Skin of body (tissue), 1 donor: ENCODE measurements at regions not wholly inside any gene's neighbourhood (a gene's known extent, or its start where the extent isn't known, plus 50 kb on each side); places are given as distances from the start of the nearest gene placed in this dataset.
"Not testable (repeated sequence)": the region's sequence is repeated elsewhere in the genome, so short reads cannot be mapped to it uniquely, and the experiment has no call there.

Experiments used
- DNase-seq: peaks from one replicate; lab custom pipeline; 2025; lab: John Stamatoyannopoulos, UW

DNA sequence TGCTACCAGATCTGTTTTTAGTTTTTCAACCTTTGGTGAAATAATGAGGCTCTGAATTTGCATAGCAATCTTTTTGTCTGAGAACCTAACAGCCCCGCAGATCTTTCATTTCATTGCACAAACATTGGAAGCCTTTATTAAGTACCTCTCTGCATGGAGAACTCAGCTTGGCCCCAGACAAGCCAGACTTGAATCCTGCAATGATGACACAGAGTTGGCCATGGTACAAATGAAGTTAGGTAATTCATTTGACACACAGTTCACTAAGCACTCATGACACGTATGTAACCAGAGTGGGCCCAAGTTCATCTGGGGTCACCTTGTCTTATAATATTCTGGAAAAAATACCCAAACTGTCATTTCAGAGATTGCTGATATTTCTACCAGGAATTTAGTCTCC is 439.1 kb upstream of the ID2 start:
- no peak for DNase-seq

DNA sequence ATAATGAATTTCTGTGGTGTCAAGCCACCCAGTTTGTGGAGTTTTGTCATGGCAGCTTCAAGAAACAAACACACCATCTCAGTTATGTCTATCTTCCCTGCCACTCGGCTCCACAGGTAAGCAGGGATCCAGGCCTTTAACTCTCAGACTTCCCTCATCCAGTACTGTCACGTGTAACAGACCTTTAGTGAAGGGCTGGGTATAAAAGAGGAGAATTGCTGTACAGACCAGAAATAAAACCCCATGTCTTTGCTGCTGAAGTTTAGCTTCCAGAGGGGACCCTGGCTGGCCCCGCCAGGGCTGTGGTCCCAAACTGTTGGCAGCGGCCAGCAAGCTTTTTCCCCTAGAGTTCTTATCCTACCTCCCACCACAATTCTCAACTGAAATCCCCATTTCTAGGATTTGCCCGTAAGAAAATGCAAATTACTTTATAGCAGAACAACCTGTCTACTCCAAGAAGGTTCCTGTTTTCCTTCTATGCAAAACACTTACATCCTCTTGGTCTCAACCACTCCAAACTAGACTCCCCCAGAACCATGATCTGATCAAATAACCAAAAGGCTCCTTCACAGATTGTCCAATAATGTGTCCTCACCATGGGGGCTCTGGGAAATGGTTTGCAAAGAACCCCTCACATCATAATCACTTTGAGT is 438.0 kb upstream of the ID2 start:
- no peak for DNase-seq

DNA sequence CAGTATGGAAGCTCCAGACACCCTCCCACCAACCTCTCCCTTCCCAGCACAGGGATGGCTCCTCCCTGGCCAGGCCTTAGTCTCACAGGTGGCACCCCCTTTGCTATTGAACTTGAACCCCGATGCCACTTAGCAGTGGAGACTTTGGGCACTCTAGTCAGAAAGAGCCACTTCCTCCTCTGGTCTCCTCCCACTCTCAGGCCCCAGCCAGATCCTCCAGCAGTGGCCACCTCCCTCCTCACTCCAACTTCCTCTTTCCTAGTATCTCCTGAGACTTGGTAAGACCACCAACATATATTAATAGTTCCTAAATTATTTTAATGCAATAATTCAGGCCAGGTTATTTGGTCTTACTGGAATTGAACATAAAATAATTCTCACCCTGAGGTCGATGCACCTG is 437.2 kb upstream of the ID2 start:
- no peak for DNase-seq

DNA sequence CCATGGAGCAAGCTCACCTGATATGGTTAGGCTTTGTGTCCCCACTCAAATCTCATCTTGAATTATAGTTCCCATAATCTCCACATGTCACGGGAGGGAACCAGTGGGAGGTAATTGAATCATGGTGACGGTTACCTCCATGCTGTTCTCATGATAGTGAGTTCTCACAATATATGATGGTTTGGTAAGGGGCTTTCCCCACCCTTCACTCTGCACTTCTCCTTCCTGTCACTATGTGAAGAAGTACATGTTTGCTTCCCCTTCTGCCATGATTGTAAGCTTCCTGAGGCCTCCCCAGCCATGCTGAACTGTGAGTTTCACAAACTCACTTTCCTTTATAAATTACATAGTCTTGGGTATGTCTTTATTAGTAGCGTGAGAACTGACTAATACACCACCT is 435.7 kb upstream of the ID2 start:
- no peak for DNase-seq

DNA sequence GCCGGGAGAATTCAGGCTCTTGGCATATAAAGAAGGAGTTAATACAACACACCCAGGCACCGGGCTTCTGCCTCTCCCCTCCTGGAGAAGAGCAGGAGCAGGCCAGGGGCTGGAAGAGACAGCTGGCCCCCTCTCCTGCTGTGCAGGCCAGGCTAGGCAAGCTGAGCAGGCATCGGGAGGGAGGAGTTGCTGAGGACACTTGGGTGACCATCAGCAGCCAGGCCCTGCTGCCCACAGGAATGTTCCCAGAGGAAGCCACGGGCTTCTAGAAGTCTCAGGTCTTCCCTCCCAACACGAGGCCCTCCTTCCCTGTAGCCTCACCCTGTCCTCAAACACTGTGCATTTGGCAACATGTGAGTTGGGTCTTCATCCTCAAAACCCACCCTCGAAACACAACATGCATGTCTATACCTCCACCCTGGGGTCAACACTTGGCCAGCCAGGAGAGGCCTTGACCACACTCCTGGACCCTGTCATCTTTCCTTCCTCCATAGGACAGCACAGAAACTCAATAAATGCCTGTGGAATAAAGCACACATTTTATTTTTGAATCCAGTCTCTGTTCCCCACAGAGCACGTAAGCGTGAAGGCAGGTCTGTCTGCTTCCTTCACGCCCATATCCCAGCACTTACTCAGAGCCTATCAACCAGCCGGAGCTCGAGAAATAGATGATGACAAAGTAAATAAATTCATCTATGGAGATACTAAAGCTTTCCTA is 433.8 kb upstream of the ID2 start:
- no peak for DNase-seq

GRCh38 chr2:8248623-8248957 is 433.3 kb upstream of the ID2 start:
- no peak for DNase-seq

GRCh38 chr2:8249141-8249540 is 432.7 kb upstream of the ID2 start:
- no peak for DNase-seq

DNA sequence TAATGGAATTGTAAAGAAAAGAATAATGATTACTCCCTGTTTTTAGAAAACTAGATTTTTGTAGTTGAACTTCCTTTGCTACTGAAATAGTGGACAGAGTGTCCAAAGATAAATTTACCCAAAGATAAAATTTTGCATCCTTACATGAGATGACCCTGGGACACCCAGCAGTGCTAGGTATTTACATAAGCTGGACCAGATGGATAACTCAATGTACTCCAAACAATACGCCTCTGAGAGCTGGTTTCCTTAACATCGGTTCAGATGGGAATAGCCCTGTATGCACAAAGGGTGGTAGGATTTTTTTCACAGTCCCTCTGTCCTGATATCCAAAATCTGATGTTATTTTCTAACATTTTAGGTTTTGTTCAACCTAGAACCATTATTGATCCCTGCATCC is 432.1 kb upstream of the ID2 start:
- DNase-seq, result no peak

GRCh38 chr2:8250290-8250689 is 431.6 kb upstream of the ID2 start:
- not testable (repeated sequence) for DNase-seq

DNA sequence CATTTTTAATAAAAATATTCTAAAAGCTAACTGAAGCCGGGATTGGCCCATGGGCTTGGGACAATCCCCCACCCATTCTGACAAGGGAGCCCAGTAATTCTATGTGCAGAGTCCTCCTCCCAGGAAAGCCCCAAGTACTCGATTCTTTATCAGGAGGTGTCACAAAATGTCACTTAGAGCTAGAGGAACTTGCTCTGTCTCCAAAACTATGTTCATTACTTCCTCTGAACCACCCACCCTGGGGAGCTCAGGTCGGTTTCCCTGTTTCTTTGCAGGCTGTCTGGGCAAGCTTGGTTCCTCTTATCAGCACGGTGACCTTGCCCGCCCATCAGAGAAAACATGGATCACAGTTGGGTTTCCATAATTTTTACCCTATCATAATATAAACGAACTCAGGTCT is 430.6 kb upstream of the ID2 start:
- DNase-seq, result no peak

DNA sequence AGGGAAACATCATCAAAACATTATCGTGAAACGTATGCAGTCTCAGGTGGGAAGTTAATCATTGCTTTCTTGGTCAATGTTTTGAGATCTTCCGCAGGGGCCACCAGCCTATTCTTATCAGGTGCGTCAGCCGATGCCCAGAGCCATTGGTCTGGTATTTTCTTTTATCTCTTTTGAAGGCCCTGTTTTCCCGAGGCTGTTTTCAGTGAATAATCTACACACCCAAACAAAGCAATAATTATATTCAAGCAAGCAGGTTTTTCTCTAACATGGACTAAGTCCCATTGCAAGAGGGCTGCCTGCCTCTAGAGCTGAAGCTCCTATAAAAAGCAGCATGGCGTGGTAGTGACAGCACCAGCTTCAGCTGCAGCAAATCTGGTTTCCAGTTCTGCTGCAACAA is 430.0 kb upstream of the ID2 start:
- no peak for DNase-seq

- DNase-seq, result no peak
These were observed 428.7 kb upstream of the ID2 start for GRCh38 chr2:8252997-8253694.

GRCh38 chr2:8253781-8254180 is 428.1 kb upstream of the ID2 start:
- DNase-seq, result no peak

DNA sequence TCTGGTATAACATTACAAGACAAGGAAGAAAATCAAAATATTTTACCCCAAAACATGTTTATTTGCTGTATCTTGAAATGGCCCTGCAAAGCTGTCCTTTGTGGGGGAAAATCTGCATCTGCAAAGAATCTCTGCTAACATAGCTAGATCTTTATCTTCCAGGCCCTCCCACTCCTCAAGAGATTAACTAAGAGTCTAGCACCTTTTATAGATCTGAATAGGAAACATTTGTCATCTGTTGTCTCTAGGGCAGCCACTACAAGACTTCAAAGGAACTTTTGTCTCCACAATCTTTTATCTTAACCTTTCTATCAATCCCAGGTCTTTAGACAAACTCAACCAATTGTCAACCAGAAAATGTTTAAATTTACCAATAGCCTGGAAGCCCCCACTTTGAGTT is 427.6 kb upstream of the ID2 start:
- DNase-seq, result not testable (repeated sequence)

GRCh38 chr2:8254791-8255447 is 426.9 kb upstream of the ID2 start:
- DNase-seq, result no peak

GRCh38 chr2:8255448-8255800 is 426.4 kb upstream of the ID2 start:
- no peak for DNase-seq

DNA sequence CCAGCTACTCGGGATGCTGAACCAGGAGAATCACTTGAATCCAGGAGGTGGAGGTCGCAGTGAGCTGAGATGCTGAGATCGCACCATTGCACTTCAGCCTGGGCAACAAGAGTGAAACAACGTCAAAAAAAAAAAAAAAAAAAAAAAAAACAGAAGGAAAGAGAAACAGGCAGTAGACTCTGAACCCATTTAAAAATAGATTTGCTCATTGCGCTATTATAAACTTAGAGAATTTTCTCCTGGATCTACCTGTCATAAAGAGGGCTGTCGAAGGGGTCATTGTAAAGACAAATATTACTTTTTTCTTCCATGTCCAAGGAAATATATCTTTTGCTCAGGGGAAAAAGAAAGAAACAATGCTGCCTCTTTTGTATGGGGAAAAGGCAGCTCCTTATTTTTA is 425.0 kb upstream of the ID2 start:
- DNase-seq, result no peak

- no peak for DNase-seq
These were observed 424.4 kb upstream of the ID2 start for GRCh38 chr2:8257502-8257901.

- DNase-seq, result no peak
These were observed 423.4 kb upstream of the ID2 start for GRCh38 chr2:8258406-8258805.

DNA sequence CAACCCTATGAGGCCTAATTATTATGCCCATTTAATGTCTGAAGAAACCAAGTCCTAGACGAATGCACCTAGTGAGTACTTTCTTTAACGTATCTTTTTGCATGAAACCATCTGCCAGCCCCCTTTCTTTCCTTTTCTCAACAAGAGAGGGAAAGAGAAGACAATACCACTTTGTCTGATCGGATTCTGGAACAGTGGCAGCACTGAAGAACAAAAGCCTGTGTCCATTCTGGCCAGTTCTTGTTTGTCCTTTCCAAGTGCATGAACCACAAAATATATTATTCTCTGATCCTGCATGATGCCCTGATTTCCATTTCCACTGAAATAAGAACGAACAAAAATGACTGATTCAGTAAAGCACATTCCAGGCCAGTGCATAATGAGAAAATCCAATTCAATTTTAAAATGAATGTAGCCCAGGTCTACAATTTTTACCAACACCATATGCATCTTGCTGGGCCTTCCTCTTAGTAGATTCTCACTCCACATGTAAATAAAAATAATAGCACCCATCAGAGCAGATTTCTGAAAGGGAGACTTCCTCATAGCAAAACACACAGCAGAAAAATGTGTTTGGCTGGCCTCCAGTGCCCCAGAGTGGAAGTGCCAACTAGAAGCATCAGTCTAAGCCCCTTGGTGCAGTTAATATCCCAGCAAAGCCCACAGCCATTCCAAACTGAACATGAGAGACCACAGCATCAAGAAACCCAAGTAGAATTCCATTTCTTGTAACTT is 422.6 kb upstream of the ID2 start:
- no peak for DNase-seq

DNA sequence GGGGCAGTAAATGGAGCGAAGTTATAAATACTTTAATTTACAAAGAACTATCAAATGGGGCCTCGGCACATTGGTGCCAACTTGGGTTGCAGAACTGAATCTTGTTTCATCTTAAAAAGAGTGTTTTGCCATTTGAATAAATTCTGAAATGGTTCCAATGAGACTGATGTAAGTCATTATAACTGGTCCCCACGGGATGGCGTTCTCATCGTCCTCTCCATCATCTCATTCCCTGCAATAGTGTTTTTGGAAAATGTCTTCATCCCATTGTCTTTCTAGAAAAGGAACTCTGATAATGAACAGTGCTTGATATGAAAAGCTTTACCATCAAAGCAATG is 422.0 kb upstream of the ID2 start:
- no peak for DNase-seq

- no peak for DNase-seq
These were observed 421.6 kb upstream of the ID2 start for GRCh38 chr2:8260213-8260612.
